AG04450 (cell line): ENCODE measurements at regions not wholly inside any gene's neighbourhood (a gene's known extent, or its start where the extent isn't known, plus 50 kb on each side); places are given as distances from the start of the nearest gene placed in this dataset.
"Not testable (repeated sequence)": the region's sequence is repeated elsewhere in the genome, so short reads cannot be mapped to it uniquely, and the experiment has no call there.

Experiments
- CTCF ChIA-PET: fragments of 300-600, 350-600 bp; formaldehyde crosslinking; extraction: SDS; loops from one replicate; lab custom pipeline; 2022; ENCODE audit warnings: antibody characterized with exemption, inconsistent platforms; lab: Charles Lee
- POLR2A ChIA-PET: fragments of 350-600 bp; formaldehyde crosslinking; extraction: SDS; loops from one replicate; lab custom pipeline; 2021; ENCODE audit warnings: antibody characterized with exemption, inconsistent platforms; lab: Yijun Ruan, JAX
- DNase-seq: peaks from one replicate; pipeline ENCODE4 v3.0.0-alpha.2; 2011; ENCODE audit warnings: low read depth, low spot score
- H3K27ac ChIP-seq: one replicate; pipeline ENCODE4 v1.5.1; 2012; ENCODE audit warnings: low read depth, low read length, control low read depth
- H3K27me3 ChIP-seq: one replicate; pipeline ENCODE4 v1.6.0; 2012; ENCODE audit warnings: low read length; ENCODE audit not compliant: control insufficient read depth, insufficient read depth
- H3K4me3 ChIP-seq: 2 replicates; pipeline ENCODE4 v1.5.1; 2011; ENCODE audit warnings: mild to moderate bottlenecking, low read depth, low read length, control low read depth
- H3K9me3 ChIP-seq: 2 replicates; pipeline ENCODE4 v1.5.1; 2012; ENCODE audit warnings: low read length; ENCODE audit not compliant: control insufficient read depth, insufficient read depth
- TF ChIP-seq, protein P1 (sequence below): IDR thresholded peaks from 2 replicates; pipeline ENCODE4 v1.5.1; 2011; ENCODE audit warnings: low read depth, low read length, control low read depth, inconsistent platforms

DNA sequence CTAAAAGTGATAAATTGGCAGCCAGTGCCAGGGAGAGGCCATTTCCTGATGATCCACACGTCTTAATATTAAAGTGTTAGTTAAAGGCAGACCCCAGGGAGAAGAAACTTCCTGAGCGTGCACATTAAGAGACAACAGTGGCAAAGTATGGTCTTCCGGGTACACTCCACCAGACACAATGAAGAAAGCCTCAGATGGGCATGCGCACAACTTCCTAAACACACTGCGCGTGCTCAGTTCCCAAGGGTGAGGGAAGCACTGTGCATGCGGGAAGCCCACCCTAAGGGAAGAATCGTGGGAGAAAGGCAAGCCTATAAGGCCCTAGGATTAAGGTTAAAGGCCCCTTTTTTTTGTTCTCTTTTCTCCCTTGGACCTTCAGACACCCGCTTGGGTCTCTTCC lies 140.7 kb upstream of the CDKN3 start:
- no peak overlapping the region for H3K27ac ChIP-seq
- H3K4me3 ChIP-seq, result no peak overlapping the region
- no peaks in the 10 kb centered on the region for H3K9me3 ChIP-seq
- TF ChIP-seq, protein P1, sequence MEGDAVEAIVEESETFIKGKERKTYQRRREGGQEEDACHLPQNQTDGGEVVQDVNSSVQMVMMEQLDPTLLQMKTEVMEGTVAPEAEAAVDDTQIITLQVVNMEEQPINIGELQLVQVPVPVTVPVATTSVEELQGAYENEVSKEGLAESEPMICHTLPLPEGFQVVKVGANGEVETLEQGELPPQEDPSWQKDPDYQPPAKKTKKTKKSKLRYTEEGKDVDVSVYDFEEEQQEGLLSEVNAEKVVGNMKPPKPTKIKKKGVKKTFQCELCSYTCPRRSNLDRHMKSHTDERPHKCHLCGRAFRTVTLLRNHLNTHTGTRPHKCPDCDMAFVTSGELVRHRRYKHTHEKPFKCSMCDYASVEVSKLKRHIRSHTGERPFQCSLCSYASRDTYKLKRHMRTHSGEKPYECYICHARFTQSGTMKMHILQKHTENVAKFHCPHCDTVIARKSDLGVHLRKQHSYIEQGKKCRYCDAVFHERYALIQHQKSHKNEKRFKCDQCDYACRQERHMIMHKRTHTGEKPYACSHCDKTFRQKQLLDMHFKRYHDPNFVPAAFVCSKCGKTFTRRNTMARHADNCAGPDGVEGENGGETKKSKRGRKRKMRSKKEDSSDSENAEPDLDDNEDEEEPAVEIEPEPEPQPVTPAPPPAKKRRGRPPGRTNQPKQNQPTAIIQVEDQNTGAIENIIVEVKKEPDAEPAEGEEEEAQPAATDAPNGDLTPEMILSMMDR, result no peak
- H3K27me3 ChIP-seq, result peaks cover 3% of the 10 kb centered on the region
- no peak for DNase-seq
- ChIA-PET CTCF (no interaction called here), POLR2A (no interaction called here)

DNA sequence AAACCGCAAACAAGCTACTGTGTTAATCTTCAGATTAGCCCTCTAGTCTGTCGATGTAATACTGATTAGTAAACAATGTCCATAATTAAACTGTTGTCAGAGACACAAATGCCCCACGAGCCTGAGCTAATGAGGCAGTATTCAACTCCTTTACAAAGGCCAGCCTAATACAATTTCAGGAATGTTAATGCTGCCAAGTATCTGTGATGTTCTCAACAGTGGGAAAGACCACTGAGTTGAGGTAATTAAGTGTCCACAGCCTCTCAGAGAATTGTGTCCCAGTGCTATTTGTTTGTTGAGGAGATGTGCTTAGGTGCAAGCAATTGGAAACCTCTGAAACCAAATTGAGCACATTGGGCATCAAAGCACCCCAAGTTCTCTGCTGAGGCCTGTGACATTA lies 139.4 kb upstream of the CDKN3 start:
- ChIA-PET CTCF (no interaction called here), POLR2A (no interaction called here)
- Histone ChIP-seq H3K4me3 (no peak overlapping the region), H3K27me3 (peaks cover 3% of the 10 kb centered on the region), H3K9me3 (no peaks in the 10 kb centered on the region), H3K27ac (no peak overlapping the region)
- TF ChIP-seq, protein P1, result no peak
- no peak for DNase-seq

DNA sequence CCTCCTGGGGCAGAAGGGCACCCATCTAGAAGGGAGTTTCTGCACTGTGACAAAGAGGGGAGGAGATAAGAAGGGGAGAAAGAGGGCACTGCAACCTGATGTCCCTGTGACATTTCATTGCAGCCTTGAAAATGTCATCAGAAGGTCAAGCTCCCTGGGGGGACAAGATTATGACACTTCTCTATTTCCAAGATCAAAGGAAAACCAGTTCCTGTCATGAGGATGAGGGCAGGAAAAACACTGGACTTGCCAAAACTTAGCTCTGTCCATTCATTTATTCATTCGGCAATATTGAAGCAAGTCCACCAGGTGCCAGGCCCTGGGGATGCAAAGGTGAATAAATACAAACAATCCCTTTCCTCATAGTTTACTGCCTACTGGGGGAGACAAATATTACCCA lies 138.4 kb upstream of the CDKN3 start:
- ChIA-PET POLR2A (no interaction called here), CTCF (no interaction called here)
- Histone ChIP-seq H3K9me3 (no peaks in the 10 kb centered on the region), H3K4me3 (no peak overlapping the region), H3K27ac (no peak overlapping the region), H3K27me3 (peaks cover 4% of the 10 kb centered on the region)
- TF ChIP-seq, protein P1, result no peak
- no peak for DNase-seq

DNA sequence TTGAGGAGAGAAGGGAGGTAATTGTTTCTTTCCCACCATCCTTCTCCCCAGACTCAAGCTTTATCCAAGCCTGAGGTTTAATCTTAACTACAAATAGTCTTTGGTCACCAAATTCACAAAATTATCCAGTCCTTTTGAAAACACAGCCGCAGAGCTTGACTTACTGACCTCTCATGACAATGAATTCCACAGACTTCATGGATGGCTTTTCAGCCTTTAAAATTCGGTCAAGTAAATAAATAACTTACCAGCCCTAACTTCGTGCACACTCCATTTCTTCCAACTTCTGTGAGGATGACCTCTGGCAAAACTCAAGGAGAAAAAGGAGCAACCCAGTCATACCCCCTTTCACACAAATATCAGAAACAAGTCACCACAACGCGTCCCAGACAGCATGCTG lies 137.0 kb upstream of the CDKN3 start:
- Histone ChIP-seq H3K27me3 (peaks cover 14% of the 10 kb centered on the region), H3K27ac (no peak overlapping the region), H3K4me3 (no peak overlapping the region), H3K9me3 (no peaks in the 10 kb centered on the region)
- TF ChIP-seq, protein P1, result no peak
- POLR2A ChIA-PET, result no interaction called here
- CTCF ChIA-PET, result no interaction called here
- DNase-seq, result no peak

DNA sequence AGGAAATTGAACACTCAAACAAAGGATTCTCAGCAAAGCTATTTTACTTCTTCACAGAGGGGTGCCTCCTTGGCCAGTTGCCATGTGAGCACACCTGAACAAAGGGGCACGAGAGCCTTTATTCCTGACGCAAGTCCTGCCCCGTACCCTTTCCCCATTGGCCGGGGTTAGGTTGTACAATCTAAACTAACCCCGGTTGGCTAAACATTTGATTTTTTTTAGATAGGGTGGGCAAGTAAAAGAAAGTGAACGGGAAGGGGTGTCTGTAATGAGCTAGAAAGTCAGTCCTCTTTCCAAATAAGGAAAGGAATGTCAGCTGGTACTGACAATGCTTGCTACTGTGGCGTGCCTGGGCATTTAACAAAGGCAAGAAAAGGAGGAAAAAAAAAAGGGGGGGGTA lies 135.5 kb upstream of the CDKN3 start:
- Histone ChIP-seq H3K27ac (no peak overlapping the region), H3K4me3 (no peak overlapping the region), H3K9me3 (no peaks in the 10 kb centered on the region), H3K27me3 (peaks cover 21% of the 10 kb centered on the region)
- CTCF ChIA-PET, result no interaction called here
- DNase-seq, result no peak
- TF ChIP-seq, protein P1, result no peak
- POLR2A ChIA-PET, result no interaction called here

DNA sequence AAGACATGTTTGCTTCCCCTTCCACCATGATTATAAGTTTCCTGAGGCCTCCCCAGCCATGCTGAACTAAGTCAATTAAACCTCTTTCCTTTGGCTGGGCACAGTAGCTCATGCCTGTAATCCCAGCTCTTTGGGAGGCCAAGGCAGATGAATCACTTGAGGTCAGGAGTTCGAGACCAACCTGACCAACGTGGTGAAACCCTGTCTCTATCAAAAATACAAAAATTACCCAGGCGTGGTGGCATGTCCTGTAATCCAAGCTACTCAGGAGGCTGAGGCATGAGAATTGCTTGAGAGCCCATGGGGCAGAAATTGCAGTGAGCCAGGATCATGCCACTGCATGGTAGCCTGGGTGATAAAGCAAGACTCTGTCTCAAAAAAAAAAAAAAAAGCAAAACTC lies 130.2 kb upstream of the CDKN3 start:
- CTCF ChIA-PET, result not testable (repeated sequence)

More for the DNA sequence above, 130.2 kb upstream of the CDKN3 start:
- DNase-seq, H3K4me3 ChIP-seq, POLR2A ChIA-PET, H3K27ac ChIP-seq, H3K9me3 ChIP-seq: not testable (repeated sequence)
- H3K27me3 ChIP-seq, result peaks cover 22% of the 10 kb centered on the region
